Nephron (organoid): ENCODE measurements at regions not wholly inside any gene's neighbourhood (a gene's known extent, or its start where the extent isn't known, plus 50 kb on each side); places are given as distances from the start of the nearest gene placed in this dataset.

Experiments used
- H3K27ac Mint-ChIP-seq, 3 experiments: 2 replicates each; pipeline ENCODE4 v1.8.0; 2020; ENCODE audit warnings: mixed read lengths in 3 of 3, mild to moderate bottlenecking in 2 of 3, moderate library complexity in 1 of 3
- H3K27me3 Mint-ChIP-seq: 2 replicates; pipeline ENCODE4 v1.8.0; 2021; ENCODE audit warnings: low read depth, mild to moderate bottlenecking, moderate library complexity, mixed read lengths
- H3K36me3 Mint-ChIP-seq: 2 replicates; pipeline ENCODE4 v1.8.0; 2020; ENCODE audit warnings: low read depth, mixed read lengths
- H3K4me1 Mint-ChIP-seq: 2 replicates; pipeline ENCODE4 v1.8.0; 2020; ENCODE audit warnings: mixed read lengths
- H3K4me3 Mint-ChIP-seq, 3 experiments: 2 replicates each; pipeline ENCODE4 v1.8.0; 2020; ENCODE audit warnings: mild to moderate bottlenecking in 3 of 3, mixed read lengths in 3 of 3, moderate library complexity in 2 of 3
- H3K9me3 Mint-ChIP-seq: 2 replicates; pipeline ENCODE4 v1.8.0; 2020; ENCODE audit warnings: mixed read lengths
- CTCF ChIP-seq, 3 experiments: fragments of 200-600 bp; sonication (generic); IDR thresholded peaks; one replicate each; pipeline ENCODE4 v1.5.0; 2021; ENCODE audit warnings: antibody characterized with exemption in 3 of 3; ENCODE audit not compliant: unreplicated experiment in 3 of 3

GRCh38 chr2:217552081-217552480, 450.7 kb downstream of the TNS1 start:
- peaks cover 67% of the 10 kb centered on the region for H3K4me1 Mint-ChIP-seq
- no peak for TF ChIP-seq CTCF (IDR thresholded peaks at IDR 0.05; ENCODE audit: unreplicated experiment in 3 of 3)
- H3K27me3 Mint-ChIP-seq: no peaks in the 10 kb centered on the region
- H3K4me3 Mint-ChIP-seq: peak overlapping the region in 2 of 3 experiments; percentile 27 to 29
- H3K27ac Mint-ChIP-seq: peak overlapping the region; percentile 54 to 96 (median 93)
- no peaks in the 10 kb centered on the region for H3K9me3 Mint-ChIP-seq
- no peaks in the 10 kb centered on the region for H3K36me3 Mint-ChIP-seq

- peaks cover 64% of the 10 kb centered on the region for H3K4me1 Mint-ChIP-seq
- peak overlapping the region; percentile 54 to 96 (median 93) for H3K27ac Mint-ChIP-seq
- H3K36me3 Mint-ChIP-seq: no peaks in the 10 kb centered on the region
- H3K9me3 Mint-ChIP-seq: peaks cover 6% of the 10 kb centered on the region
- H3K4me3 Mint-ChIP-seq: peak overlapping the region in 1 of 3 experiments; percentile 2
- no peak for TF ChIP-seq CTCF (IDR thresholded peaks at IDR 0.05; ENCODE audit: unreplicated experiment in 3 of 3)
- no peaks in the 10 kb centered on the region for H3K27me3 Mint-ChIP-seq
Observed at GRCh38 chr2:217551252-217551899, 451.4 kb downstream of the TNS1 start.

- no peak for TF ChIP-seq CTCF (IDR thresholded peaks at IDR 0.05; ENCODE audit: unreplicated experiment in 3 of 3)
- Mint-ChIP-seq H3K9me3 (peaks cover 22% of the 10 kb centered on the region), H3K4me1 (peaks cover 30% of the 10 kb centered on the region), H3K36me3 (peaks cover 7% of the 10 kb centered on the region), H3K27ac (peak overlapping the region; percentile 21 to 65 (median 40)), H3K27me3 (no peaks in the 10 kb centered on the region), H3K4me3 (no peak overlapping the region)
Observed at GRCh38 chr2:217539126-217539525, 463.7 kb downstream of the TNS1 start.

- H3K4me3 Mint-ChIP-seq: no peak overlapping the region
- no peaks in the 10 kb centered on the region for H3K27me3 Mint-ChIP-seq
- peaks cover 6% of the 10 kb centered on the region for H3K36me3 Mint-ChIP-seq
- H3K4me1 Mint-ChIP-seq: peaks cover 30% of the 10 kb centered on the region
- peak overlapping the region; percentile 21 to 65 (median 40) for H3K27ac Mint-ChIP-seq
- no peak for TF ChIP-seq CTCF (IDR thresholded peaks at IDR 0.05; ENCODE audit: unreplicated experiment in 3 of 3)
- H3K9me3 Mint-ChIP-seq: peaks cover 18% of the 10 kb centered on the region
Observed at GRCh38 chr2:217538719-217539118, 464.1 kb downstream of the TNS1 start.

GRCh38 chr2:217535957-217536708, 466.7 kb downstream of the TNS1 start:
- TF ChIP-seq CTCF (IDR thresholded peaks at IDR 0.05; ENCODE audit: unreplicated experiment in 3 of 3): no peak
- Mint-ChIP-seq H3K4me3 (no peak overlapping the region), H3K27me3 (no peaks in the 10 kb centered on the region), H3K27ac (peak overlapping the region in 2 of 3 experiments; percentile 91 to 96), H3K9me3 (peaks cover 7% of the 10 kb centered on the region), H3K36me3 (no peaks in the 10 kb centered on the region), H3K4me1 (peaks cover 55% of the 10 kb centered on the region)
